Activated CD8-positive, alpha-beta T cell treated with anti-CD3 and anti-CD28 coated beads, Interleukin-2, amount 10 ng/mL, durations not matched to agents 7 days and 5 days (primary cell): ENCODE measurements at regions not wholly inside any gene's neighbourhood (a gene's known extent, or its start where the extent isn't known, plus 50 kb on each side); places are given as distances from the start of the nearest gene placed in this dataset.

Experiments
- ATAC-seq: fragments of 150-1000 bp; cut with Tn5 transposase; one replicate; pipeline ENCODE4 v1.10.0; 2021; ENCODE audit warnings: moderate library complexity
- CTCF ChIA-PET: fragments of 350-600 bp; sonication (Branson Sonifier 250); formaldehyde crosslinking; loops from one replicate; lab custom pipeline; 2021; ENCODE audit warnings: antibody characterized with exemption; lab: Charles Lee
- POLR2A ChIA-PET: fragments of 350-600 bp; sonication (Branson Sonifier 250); formaldehyde crosslinking; loops from one replicate; lab custom pipeline; 2021; ENCODE audit warnings: antibody characterized with exemption; lab: Charles Lee
- DNase-seq: peaks from one replicate; pipeline ENCODE4 v3.0.0-alpha.2; 2020
- H3K27ac Mint-ChIP-seq: one replicate; pipeline ENCODE4 v1.8.0; 2021; ENCODE audit warnings: mild to moderate bottlenecking, mixed read lengths
- H3K27me3 Mint-ChIP-seq: one replicate; pipeline ENCODE4 v1.8.0; 2021; ENCODE audit warnings: low read depth, mixed read lengths
- H3K36me3 Mint-ChIP-seq: one replicate; pipeline ENCODE4 v1.8.0; 2021; ENCODE audit warnings: low read depth, mixed read lengths
- H3K4me1 Mint-ChIP-seq: one replicate; pipeline ENCODE4 v1.8.0; 2021; ENCODE audit warnings: low read depth, mixed read lengths
- H3K4me3 Mint-ChIP-seq: one replicate; pipeline ENCODE4 v1.8.0; 2021; ENCODE audit warnings: mild to moderate bottlenecking, mixed read lengths
- H3K9me3 Mint-ChIP-seq: one replicate; pipeline ENCODE4 v1.8.0; 2022; ENCODE audit warnings: mixed read lengths; ENCODE audit not compliant: insufficient read depth

DNA sequence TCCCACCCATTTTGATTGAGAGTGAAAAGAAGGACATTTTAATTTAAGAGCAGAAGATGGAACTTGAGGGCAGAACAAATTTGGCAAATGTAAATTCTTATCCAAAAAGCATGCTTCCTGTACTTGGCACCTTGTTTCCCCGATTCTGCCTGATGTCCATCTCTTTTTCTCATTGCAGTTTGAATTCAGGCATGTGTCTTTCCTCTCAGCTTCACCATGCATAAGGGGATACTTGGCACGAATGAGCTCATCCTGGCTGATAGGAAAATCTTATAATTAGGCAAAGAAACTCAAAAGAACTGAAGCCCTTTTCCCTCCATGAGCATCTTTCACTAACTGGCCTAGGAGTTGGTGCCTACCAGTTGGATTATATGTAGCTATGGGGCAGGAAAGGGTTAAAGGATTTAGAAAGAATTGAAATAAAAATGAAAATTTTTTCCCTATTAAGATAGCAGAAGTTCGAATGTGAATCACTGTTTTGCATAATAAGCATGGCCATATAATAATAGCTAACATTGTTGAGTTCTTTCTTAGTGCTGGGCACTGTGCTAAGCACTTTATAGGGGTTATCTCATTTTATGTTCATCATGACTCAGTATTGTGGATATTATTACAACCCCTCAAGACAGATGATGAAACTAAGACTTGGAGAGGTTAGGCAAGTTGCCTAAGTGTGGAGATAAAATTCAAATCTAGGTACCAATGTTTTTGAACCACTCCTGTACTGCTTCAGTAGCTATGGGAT lies 386.6 kb downstream of the KCNRG start:
- DNase-seq (no peak), ATAC-seq (no peak)
- peaks cover 6% of the 10 kb centered on the region for H3K27me3 Mint-ChIP-seq
- no peak overlapping the region for H3K27ac Mint-ChIP-seq
- H3K4me3 Mint-ChIP-seq: no peak overlapping the region
- no peaks in the 10 kb centered on the region for H3K4me1 Mint-ChIP-seq
- ChIA-PET CTCF (no interaction called here), POLR2A (no interaction called here)
- no peaks in the 10 kb centered on the region for H3K36me3 Mint-ChIP-seq
- H3K9me3 Mint-ChIP-seq: no peaks in the 10 kb centered on the region

DNA sequence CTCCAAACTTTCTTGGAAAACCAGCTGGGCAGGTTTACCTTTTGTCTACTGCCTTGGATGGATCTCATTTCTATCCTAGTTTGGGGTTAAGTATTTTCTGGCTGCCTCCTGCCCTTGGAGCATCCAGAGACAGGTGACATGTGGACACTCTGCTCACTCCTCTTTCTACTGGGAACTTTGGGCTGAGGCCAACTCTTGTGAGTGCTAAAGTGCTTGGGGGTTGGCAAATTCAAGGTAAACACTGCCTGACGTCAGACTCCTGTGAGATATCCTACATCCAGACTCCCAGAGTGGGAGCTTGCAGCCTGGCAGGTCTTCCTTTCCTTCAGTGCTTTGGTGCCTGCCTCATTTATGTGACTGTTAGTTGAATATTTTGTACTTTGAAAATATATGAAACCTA lies 388.1 kb downstream of the KCNRG start:
- Mint-ChIP-seq H3K4me3 (no peak overlapping the region), H3K27me3 (peaks cover 9% of the 10 kb centered on the region), H3K36me3 (no peaks in the 10 kb centered on the region), H3K27ac (no peak overlapping the region), H3K9me3 (no peaks in the 10 kb centered on the region), H3K4me1 (no peaks in the 10 kb centered on the region)
- ATAC-seq (no peak), DNase-seq (no peak)
- CTCF ChIA-PET: no interaction called here
- POLR2A ChIA-PET: no interaction called here

DNA sequence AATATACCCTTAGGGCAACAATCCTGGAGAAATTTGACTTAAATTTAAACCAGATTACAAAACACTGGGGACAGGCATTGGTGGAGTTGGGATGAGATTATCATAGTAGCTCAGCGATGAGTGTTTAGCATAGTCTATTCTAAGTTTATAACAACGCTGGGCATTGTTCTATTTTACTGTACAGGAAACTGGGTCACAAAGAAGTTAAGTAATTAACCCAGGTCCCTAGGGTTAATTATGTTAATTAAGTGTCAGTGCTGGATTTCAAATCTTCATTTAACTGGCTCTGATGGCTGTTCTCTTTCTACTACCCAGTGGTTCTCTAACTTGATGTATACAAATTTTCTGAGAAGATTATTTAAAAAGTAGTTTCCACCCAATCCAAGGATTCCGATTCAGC lies 388.9 kb downstream of the KCNRG start:
- ChIA-PET POLR2A (no interaction called here), CTCF (no interaction called here)
- H3K4me3 Mint-ChIP-seq: no peak overlapping the region
- ATAC-seq (no peak), DNase-seq (no peak)
- H3K4me1 Mint-ChIP-seq: peaks cover 1% of the 10 kb centered on the region
- no peak overlapping the region for H3K27ac Mint-ChIP-seq
- H3K9me3 Mint-ChIP-seq: no peaks in the 10 kb centered on the region
- H3K27me3 Mint-ChIP-seq: peaks cover 9% of the 10 kb centered on the region
- H3K36me3 Mint-ChIP-seq: no peaks in the 10 kb centered on the region

DNA sequence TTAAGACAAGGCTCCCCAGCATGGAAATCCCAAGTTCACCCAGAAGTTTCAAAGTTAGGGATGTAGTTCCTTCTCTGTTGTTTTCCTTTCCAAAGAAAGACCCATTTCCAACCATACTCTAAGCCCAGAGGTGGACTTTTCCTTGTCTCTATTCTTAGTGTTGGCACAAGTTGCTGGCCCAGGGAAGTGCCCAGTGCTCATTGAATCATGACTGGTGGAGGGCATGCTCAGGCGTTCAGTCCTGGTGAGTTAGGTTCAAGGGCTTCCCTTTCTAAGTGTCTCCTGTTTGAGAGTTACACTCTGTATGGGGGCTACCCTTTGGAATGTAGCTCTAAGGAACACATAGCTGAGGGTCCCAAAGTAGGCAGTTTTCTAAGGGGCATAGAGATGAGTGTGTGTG lies 389.5 kb downstream of the KCNRG start:
- Mint-ChIP-seq H3K36me3 (no peaks in the 10 kb centered on the region), H3K4me1 (peaks cover 4% of the 10 kb centered on the region), H3K4me3 (no peak overlapping the region), H3K27ac (no peak overlapping the region), H3K27me3 (peaks cover 9% of the 10 kb centered on the region), H3K9me3 (no peaks in the 10 kb centered on the region)
- ATAC-seq: no peak
- DNase-seq: no peak
- ChIA-PET CTCF (no interaction called here), POLR2A (no interaction called here)

DNA sequence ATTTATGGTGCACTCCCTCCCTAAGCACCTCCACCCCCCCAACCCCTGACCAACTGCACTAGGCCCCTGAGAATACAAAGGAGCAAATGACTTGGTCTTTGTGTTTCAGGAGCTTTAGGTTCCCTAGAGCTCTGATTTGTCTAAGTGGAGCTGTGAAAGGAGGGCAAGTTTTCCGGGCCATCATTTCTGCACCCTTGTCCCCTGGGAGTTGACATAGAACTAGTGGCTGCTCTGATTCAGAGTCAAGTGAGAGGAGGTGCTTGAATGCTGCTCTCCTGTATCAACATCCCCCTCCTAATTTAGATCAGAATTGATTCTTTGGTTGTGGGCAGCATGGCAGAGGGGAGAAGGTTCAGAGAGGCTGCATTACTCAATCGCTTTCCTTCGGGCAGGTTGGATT lies 391.6 kb downstream of the KCNRG start:
- ChIA-PET POLR2A (interaction anchor here (0.5 kb wide), 1 partner anchor 738 kb away, joined by 6 read pairs; no protein-coding TSS in a partner anchor), CTCF (no interaction called here)
- no peak for ATAC-seq
- no peak overlapping the region for H3K27ac Mint-ChIP-seq
- no peak for DNase-seq
- H3K9me3 Mint-ChIP-seq: no peaks in the 10 kb centered on the region
- H3K36me3 Mint-ChIP-seq: no peaks in the 10 kb centered on the region
- H3K27me3 Mint-ChIP-seq: peaks cover 9% of the 10 kb centered on the region
- H3K4me3 Mint-ChIP-seq: no peak overlapping the region
- H3K4me1 Mint-ChIP-seq: peaks cover 4% of the 10 kb centered on the region

DNA sequence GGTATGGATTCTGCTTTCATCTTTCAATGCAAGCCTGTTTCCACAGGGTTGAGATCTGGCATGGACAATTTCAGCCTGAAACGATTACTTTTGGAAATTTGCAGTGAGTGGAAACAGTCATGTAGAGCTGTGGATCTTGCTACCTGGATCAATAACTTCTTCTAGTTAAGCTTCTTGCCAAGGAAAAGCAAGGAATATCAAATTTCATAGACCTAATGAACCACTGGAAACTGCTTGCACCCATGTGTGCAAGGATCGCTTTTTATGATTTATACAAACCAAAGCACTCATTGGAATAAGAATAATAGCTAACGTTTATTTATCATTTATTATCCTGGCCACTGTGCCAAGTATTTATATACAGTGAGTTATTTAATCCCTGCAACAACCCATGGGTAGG lies 392.8 kb downstream of the KCNRG start:
- no peak overlapping the region for H3K27ac Mint-ChIP-seq
- H3K4me1 Mint-ChIP-seq: peaks cover 4% of the 10 kb centered on the region
- H3K4me3 Mint-ChIP-seq: no peak overlapping the region
- peaks cover 11% of the 10 kb centered on the region for H3K27me3 Mint-ChIP-seq
- DNase-seq (no peak), ATAC-seq (no peak)
- H3K36me3 Mint-ChIP-seq: no peaks in the 10 kb centered on the region
- ChIA-PET CTCF (interaction anchor here (0.7 kb wide), 1 partner anchor 12 kb away, joined by 3 read pairs; no protein-coding TSS in a partner anchor), POLR2A (no interaction called here)
- H3K9me3 Mint-ChIP-seq: no peaks in the 10 kb centered on the region

DNA sequence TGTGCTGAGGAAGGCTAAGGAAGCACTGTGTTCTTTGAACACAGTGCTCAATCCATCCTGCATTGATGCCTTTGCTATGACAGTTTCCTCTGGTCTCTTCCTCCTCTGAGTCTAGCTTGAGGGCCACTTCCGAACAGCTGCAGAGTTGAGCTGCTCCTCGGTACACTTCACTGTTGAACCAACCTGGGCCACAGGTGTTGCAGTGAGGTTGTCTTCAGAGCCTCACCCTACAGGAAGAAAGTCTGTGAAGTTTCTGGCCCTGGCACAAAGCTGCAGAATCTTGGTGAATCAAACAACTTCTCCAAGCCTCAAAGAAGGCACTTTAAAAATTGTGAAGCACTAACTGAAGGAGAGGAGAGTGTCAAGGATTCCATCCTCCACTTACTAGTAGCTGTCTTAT lies 394.0 kb downstream of the KCNRG start:
- Mint-ChIP-seq H3K36me3 (no peaks in the 10 kb centered on the region), H3K4me3 (no peak overlapping the region), H3K4me1 (peaks cover 4% of the 10 kb centered on the region), H3K9me3 (no peaks in the 10 kb centered on the region), H3K27ac (no peak overlapping the region), H3K27me3 (peaks cover 11% of the 10 kb centered on the region)
- ChIA-PET POLR2A (no interaction called here), CTCF (no interaction called here)
- ATAC-seq (no peak), DNase-seq (no peak)

DNA sequence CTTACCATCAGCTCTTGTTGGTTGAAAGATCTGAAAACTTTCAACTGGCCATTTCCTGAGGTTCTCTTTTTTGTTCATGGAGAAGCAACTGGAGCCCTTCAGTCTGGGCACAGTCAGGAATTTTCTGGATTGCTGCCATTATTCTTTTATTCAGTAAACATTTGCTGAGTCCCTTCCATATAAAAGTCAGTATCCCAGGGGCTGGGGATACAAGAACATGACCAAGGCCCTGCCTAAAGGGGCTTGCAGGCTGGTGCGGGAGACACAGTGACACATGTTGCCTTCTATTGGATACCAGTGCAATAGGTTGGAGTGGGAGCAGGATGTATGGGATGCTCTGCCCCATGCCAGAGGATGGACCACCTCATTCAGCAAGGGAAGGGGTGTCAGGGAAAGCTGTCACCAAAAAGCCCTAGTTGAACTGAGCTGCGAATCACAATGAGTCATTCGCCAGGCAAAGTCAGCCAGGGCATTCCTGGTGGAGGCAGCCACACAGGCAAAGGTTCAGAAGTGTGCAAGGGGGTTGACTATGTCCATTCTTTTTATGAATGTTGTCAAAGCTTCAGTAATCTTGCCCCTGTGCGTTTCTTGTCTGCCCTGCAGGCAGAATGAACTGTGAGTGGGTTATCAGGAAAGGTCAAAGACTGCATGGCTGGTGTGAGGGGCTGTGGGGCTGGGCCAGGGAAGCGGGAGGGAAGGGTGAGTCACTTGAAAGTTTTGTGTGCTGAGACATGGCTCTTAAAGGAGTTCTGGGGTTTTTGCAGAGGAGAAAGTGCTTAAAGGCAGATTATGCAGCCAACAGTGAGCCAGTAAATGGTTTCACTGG lies 395.9 kb downstream of the KCNRG start:
- no peak for DNase-seq
- peaks cover 3% of the 10 kb centered on the region for H3K36me3 Mint-ChIP-seq
- no peak overlapping the region for H3K4me3 Mint-ChIP-seq
- POLR2A ChIA-PET: no interaction called here
- CTCF ChIA-PET: no interaction called here
- no peak for ATAC-seq
- peaks cover 4% of the 10 kb centered on the region for H3K4me1 Mint-ChIP-seq
- H3K27me3 Mint-ChIP-seq: peaks cover 8% of the 10 kb centered on the region
- H3K27ac Mint-ChIP-seq: no peak overlapping the region
- H3K9me3 Mint-ChIP-seq: peaks cover 7% of the 10 kb centered on the region

DNA sequence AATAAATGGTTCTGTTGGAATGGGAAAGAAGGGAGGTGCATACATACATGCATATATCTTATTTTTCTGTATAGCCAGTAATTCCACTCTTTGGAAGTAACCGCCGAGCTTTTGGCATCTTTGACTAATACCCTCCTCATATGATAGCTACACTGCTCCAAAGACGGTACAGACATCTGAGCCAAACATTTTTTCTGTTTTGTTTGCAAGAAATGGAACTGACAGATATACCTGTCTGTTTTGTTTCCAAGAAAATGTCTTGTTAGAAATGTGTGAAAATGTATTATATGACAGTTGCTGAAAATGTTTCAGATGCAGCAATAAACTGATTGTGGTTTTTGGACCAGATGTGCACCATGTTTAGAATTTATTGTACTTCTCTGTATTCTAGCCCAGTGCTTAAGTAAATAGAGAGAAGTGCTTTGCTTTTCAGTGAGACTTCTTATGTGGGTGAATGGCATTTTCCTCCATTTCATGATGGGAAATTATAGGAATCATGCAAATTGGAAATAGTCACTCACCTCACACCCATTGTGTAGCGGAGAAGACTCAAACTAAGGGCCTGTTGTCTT lies 396.9 kb downstream of the KCNRG start:
- H3K4me3 Mint-ChIP-seq: no peak overlapping the region
- no peak overlapping the region for H3K27ac Mint-ChIP-seq
- H3K36me3 Mint-ChIP-seq: peaks cover 3% of the 10 kb centered on the region
- no peak for ATAC-seq
- H3K4me1 Mint-ChIP-seq: peaks cover 4% of the 10 kb centered on the region
- ChIA-PET POLR2A (no interaction called here), CTCF (interaction anchor here (1.0 kb wide), 1 partner anchor 10 kb away, joined by 3 read pairs; no protein-coding TSS in a partner anchor)
- no peak for DNase-seq
- H3K27me3 Mint-ChIP-seq: peaks cover 3% of the 10 kb centered on the region
- H3K9me3 Mint-ChIP-seq: peaks cover 7% of the 10 kb centered on the region

DNA sequence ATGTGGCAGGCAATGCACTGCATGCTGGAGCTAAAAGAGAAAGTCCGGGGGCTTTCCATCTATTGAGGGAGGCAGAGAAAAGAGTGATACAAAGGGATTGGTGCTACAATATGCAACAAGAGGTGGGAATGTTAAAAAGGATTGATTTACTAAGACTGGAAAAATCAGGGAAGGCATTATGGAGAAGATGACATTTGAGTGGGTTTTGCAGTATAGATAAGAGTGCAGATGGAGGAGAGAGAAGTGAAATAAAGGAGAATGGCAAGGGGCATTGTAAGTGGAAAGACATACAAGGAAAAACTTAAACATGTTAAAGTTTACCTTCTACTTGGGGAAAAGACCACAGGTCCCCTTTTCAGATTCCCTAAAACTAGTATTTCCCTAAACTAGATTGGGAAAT lies 399.4 kb downstream of the KCNRG start:
- DNase-seq (no peak), ATAC-seq (no peak)
- peaks cover 3% of the 10 kb centered on the region for H3K36me3 Mint-ChIP-seq
- H3K9me3 Mint-ChIP-seq: peaks cover 7% of the 10 kb centered on the region
- no peak overlapping the region for H3K27ac Mint-ChIP-seq
- CTCF ChIA-PET: no interaction called here
- no peaks in the 10 kb centered on the region for H3K4me1 Mint-ChIP-seq
- H3K27me3 Mint-ChIP-seq: peaks cover 2% of the 10 kb centered on the region
- POLR2A ChIA-PET: no interaction called here
- H3K4me3 Mint-ChIP-seq: no peak overlapping the region

DNA sequence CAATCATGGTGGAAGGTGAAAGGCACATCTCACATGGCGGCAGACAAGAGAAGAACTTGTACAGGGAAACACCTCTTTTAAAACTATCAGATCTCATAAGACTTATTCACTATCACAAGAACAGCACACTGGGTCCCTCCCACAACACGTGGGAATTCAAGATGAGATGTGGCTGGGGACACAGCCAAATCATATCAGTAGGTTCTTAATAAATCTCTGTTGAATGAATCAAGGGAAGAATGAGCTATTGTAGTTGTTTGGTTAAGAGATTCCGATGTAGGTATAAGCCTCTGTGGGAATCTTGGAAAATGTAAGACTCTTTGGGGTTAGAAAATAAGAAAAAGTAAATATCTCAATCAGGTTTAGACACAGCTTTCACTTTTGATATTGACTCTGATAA lies 400.2 kb downstream of the KCNRG start:
- CTCF ChIA-PET: no interaction called here
- POLR2A ChIA-PET: no interaction called here
- no peak overlapping the region for H3K27ac Mint-ChIP-seq
- no peaks in the 10 kb centered on the region for H3K4me1 Mint-ChIP-seq
- H3K4me3 Mint-ChIP-seq: no peak overlapping the region
- peaks cover 7% of the 10 kb centered on the region for H3K9me3 Mint-ChIP-seq
- no peak for DNase-seq
- peaks cover 2% of the 10 kb centered on the region for H3K27me3 Mint-ChIP-seq
- no peak for ATAC-seq
- H3K36me3 Mint-ChIP-seq: peaks cover 3% of the 10 kb centered on the region

DNA sequence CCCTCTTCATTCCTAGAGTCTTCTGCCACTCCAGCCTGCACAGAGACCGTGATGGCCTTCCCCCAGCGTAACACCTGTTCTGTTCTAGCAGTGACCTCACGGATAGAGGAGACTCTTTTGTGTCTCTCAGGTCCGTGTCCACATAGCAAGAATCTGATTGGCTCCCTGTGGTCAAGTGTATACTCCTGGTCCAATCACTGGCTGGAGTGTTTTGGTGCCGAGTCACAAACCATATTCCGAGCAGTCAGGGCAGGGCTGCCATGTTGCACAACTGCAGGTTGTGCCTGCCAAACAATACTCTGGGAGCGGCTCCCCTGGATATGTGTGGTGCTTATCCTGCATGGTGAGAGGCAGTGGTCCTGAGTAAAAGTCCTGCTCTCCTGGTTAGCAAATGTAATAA lies 402.4 kb downstream of the KCNRG start:
- Mint-ChIP-seq H3K36me3 (peaks cover 3% of the 10 kb centered on the region), H3K4me3 (no peak overlapping the region), H3K4me1 (peaks cover 4% of the 10 kb centered on the region), H3K27me3 (peaks cover 2% of the 10 kb centered on the region), H3K27ac (no peak overlapping the region), H3K9me3 (peaks cover 7% of the 10 kb centered on the region)
- POLR2A ChIA-PET: no interaction called here
- CTCF ChIA-PET: no interaction called here
- no peak for ATAC-seq
- DNase-seq: no peak
